Stomach (tissue), 8 donors: ENCODE measurements at regions not wholly inside any gene's neighbourhood (a gene's known extent, or its start where the extent isn't known, plus 50 kb on each side); places are given as distances from the start of the nearest gene placed in this dataset.
A peak's percentile ranks its signal among the peaks of the same experiment; 100 is the strongest.

Source experiments
- DNase-seq, 2 donors: peaks; one replicate each; pipeline versions ENCODE4 v3.0.0 to v3.0.0-alpha.2; 2013 to 2019
- H3K27ac ChIP-seq, 5 donors: fragments of 200-600 bp in 4 of 5; sonication (generic) in 4 of 5; one replicate each; pipeline ENCODE4 v1.5.1; 2013 to 2019; ENCODE audit warnings: mild to moderate bottlenecking in 1 of 5, moderate library complexity in 1 of 5
- H3K27me3 ChIP-seq, 3 donors: fragments of 200-600 bp; sonication (generic); one replicate each; pipeline ENCODE4 v1.5.1; 2017 to 2019; ENCODE audit warnings: mixed run types in 1 of 3
- H3K36me3 ChIP-seq, 4 donors: fragments of 200-600 bp; sonication (generic); 1 replicate in 3 of 4; 2 replicates in 1 of 4; pipeline ENCODE4 v1.5.1; 2016 to 2019
- H3K4me1 ChIP-seq, 4 donors: fragments of 200-600 bp; sonication (generic); one replicate each; pipeline ENCODE4 v1.5.1; 2016 to 2019
- H3K4me3 ChIP-seq, 4 donors: fragments of 200-600 bp; sonication (generic) in 3 of 4; one replicate each; pipeline ENCODE4 v1.5.1; 2016 to 2019; ENCODE audit warnings: mild to moderate bottlenecking in 1 of 4
- H3K9me3 ChIP-seq, 4 donors: fragments of 200-600 bp; sonication (generic); one replicate each; pipeline ENCODE4 v1.5.1; 2016 to 2019
- EP300 ChIP-seq: sonication (generic); formaldehyde crosslinking; IDR thresholded peaks from one replicate; pipeline ENCODE4 v1.6.1; 2017; ENCODE audit warnings: antibody characterized with exemption
- POLR2A ChIP-seq, 4 donors: fragments of 450-650 bp; IDR thresholded peaks; one replicate each; pipeline ENCODE4 v1.6.1; 2016; ENCODE audit warnings: antibody characterized with exemption in 4 of 4, control low read depth in 2 of 4, mild to moderate bottlenecking in 1 of 4, moderate library complexity in 1 of 4
- POLR2AphosphoS5 ChIP-seq, 3 donors: sonication (generic); formaldehyde crosslinking; IDR thresholded peaks; one replicate each; pipeline ENCODE4 v1.6.1; 2016; ENCODE audit warnings: antibody characterized with exemption in 3 of 3
- whole genome bisulfite sequencing, 5 donors: extraction: QIAGEN DNeasy Blood & Tissue Kit in 3 of 5; methylation state at CpG; one replicate each; pipeline versions ENCODE4 v1.1.5 to v1.1.7; 2013 to 2018; 5-methylcytosine and 5-hydroxymethylcytosine counted together
- intact Hi-C: fragments of 100-400 bp; cut with DNase I; formaldehyde crosslinking; loops from one replicate; pipeline ENCODE4 v1.15.1; 2023; ENCODE audit warnings: low total_unique reads
- TF ChIP-seq, protein P1 (sequence below), 7 experiments: fragments of 450-650 bp in 4 of 7; fragments of 200-600 bp in 3 of 7; sonication (generic) in 3 of 7; IDR thresholded peaks; one replicate each; pipeline ENCODE4 v1.5.1; 2016 to 2019; ENCODE audit warnings: antibody characterized with exemption in 7 of 7, control low read depth in 2 of 7, mild to moderate bottlenecking in 1 of 7
- donor health status: healthy with polysubstance abuse.
- donor health status: Bipolar disorder and iron deficiency.
- donor health status: healthy.

DNA sequence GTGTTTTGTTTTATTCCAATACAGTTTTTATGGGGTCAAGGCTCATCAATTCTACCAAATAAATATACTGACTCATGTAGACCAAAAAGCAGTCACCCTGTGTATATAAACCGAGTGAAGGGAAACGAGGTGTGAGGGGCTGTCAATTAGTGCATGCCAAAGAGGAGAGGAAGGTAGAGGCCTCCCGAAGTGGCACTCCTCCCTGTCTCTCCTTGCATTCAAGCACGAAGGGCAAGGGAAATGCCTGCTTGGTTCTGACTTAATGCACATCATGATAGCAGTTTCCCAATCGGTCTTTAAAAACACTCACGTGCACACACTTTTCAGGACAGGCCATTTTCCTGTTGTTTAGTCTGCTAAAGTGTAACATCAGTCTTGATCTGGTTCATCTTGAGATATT lies 125.6 kb upstream of the SLCO6A1 start:
- TF ChIP-seq, protein P1, sequence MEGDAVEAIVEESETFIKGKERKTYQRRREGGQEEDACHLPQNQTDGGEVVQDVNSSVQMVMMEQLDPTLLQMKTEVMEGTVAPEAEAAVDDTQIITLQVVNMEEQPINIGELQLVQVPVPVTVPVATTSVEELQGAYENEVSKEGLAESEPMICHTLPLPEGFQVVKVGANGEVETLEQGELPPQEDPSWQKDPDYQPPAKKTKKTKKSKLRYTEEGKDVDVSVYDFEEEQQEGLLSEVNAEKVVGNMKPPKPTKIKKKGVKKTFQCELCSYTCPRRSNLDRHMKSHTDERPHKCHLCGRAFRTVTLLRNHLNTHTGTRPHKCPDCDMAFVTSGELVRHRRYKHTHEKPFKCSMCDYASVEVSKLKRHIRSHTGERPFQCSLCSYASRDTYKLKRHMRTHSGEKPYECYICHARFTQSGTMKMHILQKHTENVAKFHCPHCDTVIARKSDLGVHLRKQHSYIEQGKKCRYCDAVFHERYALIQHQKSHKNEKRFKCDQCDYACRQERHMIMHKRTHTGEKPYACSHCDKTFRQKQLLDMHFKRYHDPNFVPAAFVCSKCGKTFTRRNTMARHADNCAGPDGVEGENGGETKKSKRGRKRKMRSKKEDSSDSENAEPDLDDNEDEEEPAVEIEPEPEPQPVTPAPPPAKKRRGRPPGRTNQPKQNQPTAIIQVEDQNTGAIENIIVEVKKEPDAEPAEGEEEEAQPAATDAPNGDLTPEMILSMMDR (IDR thresholded peaks at IDR 0.05), result no peak
- TF ChIP-seq POLR2A (IDR thresholded peaks at IDR 0.05), result no peak
- no peak for TF ChIP-seq EP300
- no peak for TF ChIP-seq POLR2AphosphoS5 (IDR thresholded peaks at IDR 0.05)
- Histone ChIP-seq H3K27ac (no peak overlapping the region), H3K4me3 (no peak overlapping the region), H3K36me3 (no peaks in the 10 kb centered on the region), H3K4me1 (no peaks in the 10 kb centered on the region), H3K27me3 (no peaks in the 10 kb centered on the region), H3K9me3 (no peaks in the 10 kb centered on the region)
- no peak for DNase-seq
- WGBS, 5 donors, result 50 to 65% (median 58%) methylated on average over 6 of the region's 6 CpGs
- intact Hi-C loops, result no loop called here

DNA sequence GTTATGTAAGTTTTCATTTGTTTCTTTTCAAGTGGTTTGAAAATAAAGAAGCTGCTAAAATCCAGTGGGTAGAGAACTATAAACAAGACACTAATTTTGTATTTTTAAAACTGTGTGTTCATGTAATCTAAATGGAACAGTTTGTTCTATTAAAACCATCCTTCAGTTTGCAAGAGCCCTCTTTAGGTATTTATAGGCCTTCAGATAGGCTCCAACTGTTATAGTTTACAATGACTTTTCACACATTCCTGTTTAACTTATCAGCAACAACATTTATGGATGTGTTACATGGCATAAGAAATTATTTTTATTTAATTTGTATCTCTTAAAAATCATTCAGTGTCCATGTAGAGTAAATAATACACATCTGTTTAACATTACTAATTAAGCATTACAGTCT lies 126.7 kb upstream of the SLCO6A1 start:
- Histone ChIP-seq H3K9me3 (no peaks in the 10 kb centered on the region), H3K36me3 (no peaks in the 10 kb centered on the region), H3K27me3 (no peaks in the 10 kb centered on the region), H3K27ac (no peak overlapping the region), H3K4me3 (no peak overlapping the region), H3K4me1 (no peaks in the 10 kb centered on the region)
- intact Hi-C loops, result no loop called here
- DNase-seq, result no peak
- TF ChIP-seq POLR2AphosphoS5 (IDR thresholded peaks at IDR 0.05) (no peak), POLR2A (IDR thresholded peaks at IDR 0.05) (no peak), EP300 (no peak)
- TF ChIP-seq, protein P1 (IDR thresholded peaks at IDR 0.05), result no peak

DNA sequence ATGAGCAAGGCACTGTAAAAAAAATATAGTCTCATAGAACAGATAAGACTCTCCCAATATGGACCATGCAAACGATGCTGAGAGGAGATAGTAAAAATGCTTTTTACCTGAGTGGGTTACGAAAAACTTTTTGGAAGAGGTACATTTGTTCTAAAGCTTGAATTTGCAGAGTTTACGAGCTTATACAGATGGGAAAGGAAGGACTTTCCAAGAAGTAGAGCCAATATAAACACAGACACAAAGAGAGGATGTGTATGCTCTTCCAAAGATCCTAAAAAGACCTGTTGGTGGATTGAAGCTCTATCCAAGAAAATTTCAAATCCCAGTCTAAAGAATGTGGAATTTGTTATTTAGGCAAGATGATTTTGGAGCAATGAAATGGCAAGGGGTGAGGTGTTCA lies 127.1 kb upstream of the SLCO6A1 start:
- H3K4me1 ChIP-seq, result no peaks in the 10 kb centered on the region
- no peak overlapping the region for H3K4me3 ChIP-seq
- intact Hi-C loops, result no loop called here
- WGBS, 5 donors, result 56 to 69% (median 65%) methylated on average over 3 of the region's 3 CpGs
- H3K9me3 ChIP-seq, result no peaks in the 10 kb centered on the region
- no peak overlapping the region for H3K27ac ChIP-seq
- no peaks in the 10 kb centered on the region for H3K36me3 ChIP-seq
- TF ChIP-seq, protein P1 (IDR thresholded peaks at IDR 0.05), result no peak
- no peaks in the 10 kb centered on the region for H3K27me3 ChIP-seq
- peak in 1 of 2 donors; percentile 21 for DNase-seq

DNA sequence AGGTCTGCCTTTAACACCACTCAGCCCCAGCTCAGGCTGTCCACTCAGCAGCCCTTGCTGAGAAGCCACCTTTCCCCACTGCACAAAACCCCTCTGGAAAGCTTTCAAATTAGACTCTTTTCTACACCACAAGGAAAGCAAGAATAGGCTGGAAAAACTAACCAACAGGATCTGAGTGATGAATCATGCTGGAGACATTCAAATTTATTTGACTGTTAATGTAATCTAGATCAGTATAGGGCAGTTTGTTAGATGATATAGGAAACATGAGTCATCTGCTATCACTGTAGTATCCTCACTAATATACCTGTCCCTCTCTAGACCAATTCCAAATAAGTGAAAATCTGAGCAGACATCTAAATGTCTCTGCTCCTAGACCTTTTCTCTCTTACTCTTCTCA lies 127.8 kb upstream of the PAM start:
- no peaks in the 10 kb centered on the region for H3K27me3 ChIP-seq
- no peak for DNase-seq
- H3K36me3 ChIP-seq, result no peaks in the 10 kb centered on the region
- no peaks in the 10 kb centered on the region for H3K9me3 ChIP-seq
- intact Hi-C loops, result no loop called here
- no peak overlapping the region for H3K27ac ChIP-seq
- H3K4me1 ChIP-seq, result no peaks in the 10 kb centered on the region
- no peak overlapping the region for H3K4me3 ChIP-seq
- TF ChIP-seq, protein P1 (IDR thresholded peaks at IDR 0.05), result no peak
- TF ChIP-seq POLR2AphosphoS5 (IDR thresholded peaks at IDR 0.05), result no peak
- TF ChIP-seq EP300, result no peak
- TF ChIP-seq POLR2A (IDR thresholded peaks at IDR 0.05), result no peak
